ENCODE measurements at regions not wholly inside any gene's neighbourhood (a gene's known extent, or its start where the extent isn't known, plus 50 kb on each side); places are given as distances from the start of the nearest gene placed in this dataset.

- DNase-seq (ENCODE audit: extremely low read depth, insufficient read length), result no peak
- Histone ChIP-seq H3K4me3 (replicated peaks; ENCODE audit: low read depth, low read length) (no peak overlapping the region), H3K36me3 (ENCODE audit: control insufficient read depth, insufficient read depth, low read length) (no peaks in the 10 kb centered on the region), H3K27me3 (replicated peaks; ENCODE audit: control insufficient read depth, insufficient read depth, low read length) (no peaks in the 10 kb centered on the region)
- TF ChIP-seq CTCF (IDR thresholded peaks at IDR 0.05; ENCODE audit: insufficient read depth, low read length, poor library complexity, severe bottlenecking), result no peak
Measured at GRCh38 chr14:57068511-57068910, 200.2 kb downstream of the EXOC5 start.

GRCh38 chr14:57066887-57067513, 201.7 kb downstream of the EXOC5 start:
- no peaks in the 10 kb centered on the region for H3K36me3 ChIP-seq (ENCODE audit: control insufficient read depth, insufficient read depth, low read length)

GRCh38 chr14:57066463-57066862, 202.2 kb downstream of the EXOC5 start:
- no peak for DNase-seq (ENCODE audit: extremely low read depth, insufficient read length)
- no peaks in the 10 kb centered on the region for H3K27me3 ChIP-seq (replicated peaks; ENCODE audit: control insufficient read depth, insufficient read depth, low read length)
- TF ChIP-seq CTCF (IDR thresholded peaks at IDR 0.05; ENCODE audit: insufficient read depth, low read length, poor library complexity, severe bottlenecking), result no peak
- no peak overlapping the region for H3K4me3 ChIP-seq (replicated peaks; ENCODE audit: low read depth, low read length)
- H3K36me3 ChIP-seq (ENCODE audit: control insufficient read depth, insufficient read depth, low read length), result no peaks in the 10 kb centered on the region

More at GRCh38 chr14:57066887-57067513, 201.7 kb downstream of the EXOC5 start:
- peak; percentile 9 for DNase-seq (ENCODE audit: extremely low read depth, insufficient read length)
- TF ChIP-seq CTCF (IDR thresholded peaks at IDR 0.05; ENCODE audit: insufficient read depth, low read length, poor library complexity, severe bottlenecking), result peak; percentile 84
- H3K27me3 ChIP-seq (replicated peaks; ENCODE audit: control insufficient read depth, insufficient read depth, low read length), result no peaks in the 10 kb centered on the region
- H3K4me3 ChIP-seq (replicated peaks; ENCODE audit: low read depth, low read length), result no peak overlapping the region

GRCh38 chr14:57061009-57061711, 207.5 kb downstream of the EXOC5 start:
- H3K4me3 ChIP-seq (replicated peaks; ENCODE audit: low read depth, low read length), result no peak overlapping the region
- H3K36me3 ChIP-seq (ENCODE audit: control insufficient read depth, insufficient read depth, low read length), result no peaks in the 10 kb centered on the region
- no peak for TF ChIP-seq CTCF (IDR thresholded peaks at IDR 0.05; ENCODE audit: insufficient read depth, low read length, poor library complexity, severe bottlenecking)
- no peaks in the 10 kb centered on the region for H3K27me3 ChIP-seq (replicated peaks; ENCODE audit: control insufficient read depth, insufficient read depth, low read length)
- DNase-seq (ENCODE audit: extremely low read depth, insufficient read length), result no peak

GRCh38 chr14:57060276-57060955, 208.3 kb downstream of the EXOC5 start:
- Histone ChIP-seq H3K36me3 (ENCODE audit: control insufficient read depth, insufficient read depth, low read length) (no peaks in the 10 kb centered on the region), H3K4me3 (replicated peaks; ENCODE audit: low read depth, low read length) (no peak overlapping the region), H3K27me3 (replicated peaks; ENCODE audit: control insufficient read depth, insufficient read depth, low read length) (no peaks in the 10 kb centered on the region)
- peak; percentile 35 for DNase-seq (ENCODE audit: extremely low read depth, insufficient read length)
- no peak for TF ChIP-seq CTCF (IDR thresholded peaks at IDR 0.05; ENCODE audit: insufficient read depth, low read length, poor library complexity, severe bottlenecking)

Measured in GM06990 (cell line).